ENCODE measurements at regions not wholly inside any gene's neighbourhood (a gene's known extent, or its start where the extent isn't known, plus 50 kb on each side); places are given as distances from the start of the nearest gene placed in this dataset.

- Histone ChIP-seq H3K4me2 (ENCODE audit: low read depth, low read length, poor library complexity, severe bottlenecking) (no peak overlapping the region), H4K20me1 (ENCODE audit: insufficient read depth, low read depth, low read length) (no peaks in the 10 kb centered on the region), H3K9ac (ENCODE audit: low read length) (no peak overlapping the region), H3K27me3 (ENCODE audit: low read length) (no peaks in the 10 kb centered on the region), H3K4me1 (ENCODE audit: low read length) (no peaks in the 10 kb centered on the region), H3K27ac (ENCODE audit: low read length) (no peak overlapping the region), H3K9me3 (ENCODE audit: low read length) (no peaks in the 10 kb centered on the region), H3K36me3 (ENCODE audit: insufficient read depth, low read length) (no peaks in the 10 kb centered on the region), H2AFZ (ENCODE audit: low read length) (no peak overlapping the region), H3K4me3 (ENCODE audit: low read length) (no peak overlapping the region), H3K9me2 (replicated peaks; ENCODE audit: insufficient read depth, low read length) (no peaks in the 10 kb centered on the region), H3K79me2 (ENCODE audit: low read length) (no peaks in the 10 kb centered on the region)
- DNase-seq = no peak
Observed at GRCh38 chr6:19159089-19159488, 678.1 kb upstream of the ID4 start.

DNA sequence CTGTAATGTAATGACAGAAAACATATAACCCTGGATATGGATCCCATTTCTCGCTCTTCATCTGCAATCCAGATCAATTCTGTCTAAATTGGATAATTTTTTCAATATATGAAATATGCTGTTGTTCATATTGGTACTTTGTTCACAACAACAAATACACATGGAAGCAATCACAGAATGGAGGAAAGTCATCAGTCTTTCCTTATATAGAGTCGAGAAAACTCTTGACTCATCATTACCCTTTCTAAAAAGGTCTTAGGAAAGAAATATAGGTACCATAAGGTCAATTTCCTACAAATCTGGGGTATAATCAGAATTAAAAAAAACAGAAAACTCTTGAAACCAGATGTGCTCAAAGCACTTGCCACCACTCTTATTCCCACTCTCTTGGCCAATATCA is 677.6 kb upstream of the ID4 start:
- DNase-seq = no peak
- H3K4me3 ChIP-seq (ENCODE audit: low read length) = no peak overlapping the region
- no peaks in the 10 kb centered on the region for H4K20me1 ChIP-seq (ENCODE audit: insufficient read depth, low read depth, low read length)
- no peak overlapping the region for H3K9ac ChIP-seq (ENCODE audit: low read length)
- H3K9me3 ChIP-seq (ENCODE audit: low read length) = no peaks in the 10 kb centered on the region
- H3K4me1 ChIP-seq (ENCODE audit: low read length) = no peaks in the 10 kb centered on the region
- no peaks in the 10 kb centered on the region for H3K36me3 ChIP-seq (ENCODE audit: insufficient read depth, low read length)
- no peaks in the 10 kb centered on the region for H3K79me2 ChIP-seq (ENCODE audit: low read length)
- H3K9me2 ChIP-seq (replicated peaks; ENCODE audit: insufficient read depth, low read length) = no peaks in the 10 kb centered on the region
- no peak overlapping the region for H3K27ac ChIP-seq (ENCODE audit: low read length)
- no peak overlapping the region for H3K4me2 ChIP-seq (ENCODE audit: low read depth, low read length, poor library complexity, severe bottlenecking)
- H3K27me3 ChIP-seq (ENCODE audit: low read length) = no peaks in the 10 kb centered on the region
- no peak overlapping the region for H2AFZ ChIP-seq (ENCODE audit: low read length)

DNA sequence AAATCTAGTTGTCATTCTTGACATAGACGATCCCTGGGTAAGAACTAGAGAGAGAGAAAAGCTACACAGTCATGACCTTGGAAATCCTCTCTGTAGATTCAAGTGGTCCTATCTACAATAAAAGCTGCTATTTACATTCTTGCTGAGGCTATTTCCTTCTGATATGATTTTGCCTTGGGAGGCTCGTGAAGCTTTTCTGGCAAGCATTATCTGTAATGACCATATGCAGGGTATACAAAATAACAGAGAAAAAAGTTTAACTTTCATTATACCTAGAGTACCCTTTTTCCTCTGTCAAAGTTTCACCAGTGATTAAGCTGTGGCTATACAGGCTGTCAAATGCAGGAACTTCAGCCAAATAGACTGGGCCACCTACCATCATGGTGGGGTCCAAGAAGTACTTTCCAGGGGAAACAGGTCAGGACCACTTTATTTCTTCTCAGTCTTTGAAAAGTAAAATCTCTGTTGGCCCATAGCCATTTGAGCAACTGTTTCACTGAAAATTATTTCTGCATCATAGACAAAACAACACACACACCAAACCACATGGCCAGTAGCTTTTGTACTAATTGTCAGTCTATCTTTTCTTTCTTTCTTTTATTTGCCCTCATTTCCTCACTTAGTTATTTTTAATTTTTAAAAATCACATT is 677.0 kb upstream of the ID4 start:
- no peak for DNase-seq
- H3K79me2 ChIP-seq (ENCODE audit: low read length) = no peaks in the 10 kb centered on the region
- no peak overlapping the region for H3K9ac ChIP-seq (ENCODE audit: low read length)
- no peak overlapping the region for H3K27ac ChIP-seq (ENCODE audit: low read length)
- no peaks in the 10 kb centered on the region for H3K36me3 ChIP-seq (ENCODE audit: insufficient read depth, low read length)
- H3K27me3 ChIP-seq (ENCODE audit: low read length) = no peaks in the 10 kb centered on the region
- no peaks in the 10 kb centered on the region for H3K9me3 ChIP-seq (ENCODE audit: low read length)
- no peaks in the 10 kb centered on the region for H4K20me1 ChIP-seq (ENCODE audit: insufficient read depth, low read depth, low read length)
- no peaks in the 10 kb centered on the region for H3K4me1 ChIP-seq (ENCODE audit: low read length)
- H2AFZ ChIP-seq (ENCODE audit: low read length) = no peak overlapping the region
- H3K4me2 ChIP-seq (ENCODE audit: low read depth, low read length, poor library complexity, severe bottlenecking) = no peak overlapping the region
- H3K9me2 ChIP-seq (replicated peaks; ENCODE audit: insufficient read depth, low read length) = no peaks in the 10 kb centered on the region
- H3K4me3 ChIP-seq (ENCODE audit: low read length) = no peak overlapping the region

- H3K9me2 ChIP-seq (replicated peaks; ENCODE audit: insufficient read depth, low read length) = no peaks in the 10 kb centered on the region
- DNase-seq = no peak
- H4K20me1 ChIP-seq (ENCODE audit: insufficient read depth, low read depth, low read length) = no peaks in the 10 kb centered on the region
- no peak overlapping the region for H2AFZ ChIP-seq (ENCODE audit: low read length)
- H3K4me3 ChIP-seq (ENCODE audit: low read length) = no peak overlapping the region
- H3K9me3 ChIP-seq (ENCODE audit: low read length) = no peaks in the 10 kb centered on the region
- H3K27ac ChIP-seq (ENCODE audit: low read length) = no peak overlapping the region
- H3K36me3 ChIP-seq (ENCODE audit: insufficient read depth, low read length) = no peaks in the 10 kb centered on the region
- no peak overlapping the region for H3K9ac ChIP-seq (ENCODE audit: low read length)
- no peaks in the 10 kb centered on the region for H3K79me2 ChIP-seq (ENCODE audit: low read length)
- no peaks in the 10 kb centered on the region for H3K27me3 ChIP-seq (ENCODE audit: low read length)
- H3K4me1 ChIP-seq (ENCODE audit: low read length) = no peaks in the 10 kb centered on the region
- H3K4me2 ChIP-seq (ENCODE audit: low read depth, low read length, poor library complexity, severe bottlenecking) = no peak overlapping the region
Observed at GRCh38 chr6:19167251-19167650, 669.9 kb upstream of the ID4 start.

DNA sequence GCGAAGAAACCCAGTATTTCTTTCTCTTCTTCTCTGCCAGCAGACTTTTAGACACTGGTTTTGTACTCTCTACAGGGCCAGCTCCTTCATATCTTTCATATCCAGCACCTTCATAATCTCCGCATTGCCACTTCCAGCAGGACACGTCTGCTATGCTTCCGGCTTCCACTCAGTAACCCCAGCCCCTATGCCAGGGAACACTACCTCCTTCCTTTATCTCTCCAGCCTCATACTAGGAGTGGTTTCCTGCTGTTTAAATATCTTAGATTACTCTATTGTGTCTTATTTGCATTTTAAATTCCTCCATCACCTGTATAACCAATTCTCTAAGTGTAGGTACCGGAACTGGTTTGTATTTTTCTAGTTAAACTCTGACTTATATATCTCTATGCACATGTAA is 667.8 kb upstream of the ID4 start:
- no peaks in the 10 kb centered on the region for H3K9me2 ChIP-seq (replicated peaks; ENCODE audit: insufficient read depth, low read length)
- no peak for DNase-seq
- H3K27ac ChIP-seq (ENCODE audit: low read length) = no peak overlapping the region
- no peak overlapping the region for H3K4me2 ChIP-seq (ENCODE audit: low read depth, low read length, poor library complexity, severe bottlenecking)
- no peaks in the 10 kb centered on the region for H3K79me2 ChIP-seq (ENCODE audit: low read length)
- H3K9ac ChIP-seq (ENCODE audit: low read length) = no peak overlapping the region
- H3K9me3 ChIP-seq (ENCODE audit: low read length) = no peaks in the 10 kb centered on the region
- no peak overlapping the region for H2AFZ ChIP-seq (ENCODE audit: low read length)
- H3K27me3 ChIP-seq (ENCODE audit: low read length) = no peaks in the 10 kb centered on the region
- no peak overlapping the region for H3K4me3 ChIP-seq (ENCODE audit: low read length)
- no peaks in the 10 kb centered on the region for H3K36me3 ChIP-seq (ENCODE audit: insufficient read depth, low read length)
- H3K4me1 ChIP-seq (ENCODE audit: low read length) = no peaks in the 10 kb centered on the region
- H4K20me1 ChIP-seq (ENCODE audit: insufficient read depth, low read depth, low read length) = no peaks in the 10 kb centered on the region

GRCh38 chr6:19175023-19175422 is 662.1 kb upstream of the ID4 start:
- Histone ChIP-seq H3K9me2 (replicated peaks; ENCODE audit: insufficient read depth, low read length) (no peaks in the 10 kb centered on the region), H2AFZ (ENCODE audit: low read length) (no peak overlapping the region), H3K9ac (ENCODE audit: low read length) (no peak overlapping the region), H3K9me3 (ENCODE audit: low read length) (no peaks in the 10 kb centered on the region), H3K36me3 (ENCODE audit: insufficient read depth, low read length) (no peaks in the 10 kb centered on the region), H3K27ac (ENCODE audit: low read length) (no peak overlapping the region), H3K79me2 (ENCODE audit: low read length) (no peaks in the 10 kb centered on the region), H3K4me1 (ENCODE audit: low read length) (no peaks in the 10 kb centered on the region), H4K20me1 (ENCODE audit: insufficient read depth, low read depth, low read length) (no peaks in the 10 kb centered on the region), H3K4me2 (ENCODE audit: low read depth, low read length, poor library complexity, severe bottlenecking) (no peak overlapping the region), H3K27me3 (ENCODE audit: low read length) (no peaks in the 10 kb centered on the region), H3K4me3 (ENCODE audit: low read length) (no peak overlapping the region)
- DNase-seq = no peak

DNA sequence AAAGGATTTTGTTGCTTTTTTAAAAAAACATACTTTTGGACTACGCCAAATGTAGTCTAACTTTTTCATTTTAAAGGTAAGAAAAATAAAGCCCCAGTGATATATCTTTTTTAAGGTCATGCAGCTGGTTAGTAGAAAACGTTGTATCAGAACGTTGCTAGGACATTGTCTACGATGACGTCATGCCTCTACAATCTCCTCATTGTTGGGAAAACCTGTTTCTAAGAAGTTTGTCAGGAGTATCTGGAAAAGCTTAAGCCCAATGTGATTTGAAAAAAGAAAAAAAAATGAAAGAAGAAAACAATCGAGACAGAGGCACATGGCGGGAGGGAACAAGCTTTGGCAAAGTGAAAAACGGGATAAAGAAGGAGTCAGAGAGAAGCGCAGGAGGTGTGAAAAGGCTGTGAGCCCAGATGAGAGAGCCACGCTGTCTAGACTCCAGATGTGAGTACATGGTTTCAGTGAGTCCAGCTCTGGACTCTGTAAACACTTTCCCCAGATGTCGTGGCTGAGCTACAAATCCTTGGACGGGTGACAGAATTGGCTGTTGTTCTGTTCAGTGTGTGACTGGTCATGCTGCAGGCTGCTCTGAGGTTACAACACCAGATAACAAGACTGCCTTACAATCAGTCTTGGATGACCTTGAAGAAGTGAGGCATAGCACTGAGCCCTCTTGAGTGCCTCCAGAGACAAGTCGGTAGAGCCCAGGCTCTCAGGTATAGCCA is 656.7 kb upstream of the ID4 start:
- no peaks in the 10 kb centered on the region for H3K36me3 ChIP-seq (ENCODE audit: insufficient read depth, low read length)
- no peak overlapping the region for H3K27ac ChIP-seq (ENCODE audit: low read length)
- no peaks in the 10 kb centered on the region for H3K79me2 ChIP-seq (ENCODE audit: low read length)
- H4K20me1 ChIP-seq (ENCODE audit: insufficient read depth, low read depth, low read length) = no peaks in the 10 kb centered on the region
- no peak overlapping the region for H3K9ac ChIP-seq (ENCODE audit: low read length)
- H3K9me2 ChIP-seq (replicated peaks; ENCODE audit: insufficient read depth, low read length) = no peaks in the 10 kb centered on the region
- H3K4me2 ChIP-seq (ENCODE audit: low read depth, low read length, poor library complexity, severe bottlenecking) = no peak overlapping the region
- H3K9me3 ChIP-seq (ENCODE audit: low read length) = no peaks in the 10 kb centered on the region; the same call in 1 of the 2 replicates
- H2AFZ ChIP-seq (ENCODE audit: low read length) = no peak overlapping the region
- DNase-seq = no peak
- H3K4me3 ChIP-seq (ENCODE audit: low read length) = no peak overlapping the region
- H3K27me3 ChIP-seq (ENCODE audit: low read length) = no peaks in the 10 kb centered on the region
- no peaks in the 10 kb centered on the region for H3K4me1 ChIP-seq (ENCODE audit: low read length)

- Histone ChIP-seq H3K4me1 (ENCODE audit: low read length) (no peaks in the 10 kb centered on the region), H3K4me2 (ENCODE audit: low read depth, low read length, poor library complexity, severe bottlenecking) (no peak overlapping the region), H3K9ac (ENCODE audit: low read length) (no peak overlapping the region), H3K9me3 (ENCODE audit: low read length) (no peaks in the 10 kb centered on the region; the same call in 1 of the 2 replicates), H3K4me3 (ENCODE audit: low read length) (no peak overlapping the region), H2AFZ (ENCODE audit: low read length) (no peak overlapping the region), H3K9me2 (replicated peaks; ENCODE audit: insufficient read depth, low read length) (no peaks in the 10 kb centered on the region), H3K36me3 (ENCODE audit: insufficient read depth, low read length) (no peaks in the 10 kb centered on the region), H3K27ac (ENCODE audit: low read length) (no peak overlapping the region), H4K20me1 (ENCODE audit: insufficient read depth, low read depth, low read length) (no peaks in the 10 kb centered on the region), H3K27me3 (ENCODE audit: low read length) (no peaks in the 10 kb centered on the region), H3K79me2 (ENCODE audit: low read length) (no peaks in the 10 kb centered on the region)
- DNase-seq = no peak
Observed at GRCh38 chr6:19181211-19181610, 656.0 kb upstream of the ID4 start.
